Keratinocyte (primary cell): ENCODE measurements at regions not wholly inside any gene's neighbourhood (a gene's known extent, or its start where the extent isn't known, plus 50 kb on each side); places are given as distances from the start of the nearest gene placed in this dataset.
A peak's percentile ranks its signal among the peaks of the same experiment; 100 is the strongest.

Source experiments
- DNase-seq: peaks from one replicate; pipeline ENCODE4 v3.0.0-alpha.2; 2011; ENCODE audit warnings: low read depth, missing footprints, low spot score
- FAIRE-seq: peaks from 2 replicates; lab custom pipeline; 2011; peaks lifted over from hg19 to GRCh38; lab: Jason Lieb, UNC
- H2AFZ ChIP-seq: 2 replicates; pipeline ENCODE4 v1.6.0; 2012; ENCODE audit warnings: low read length, control low read depth, inconsistent platforms; ENCODE audit not compliant: control insufficient read depth
- H3K27ac ChIP-seq: 2 replicates; pipeline ENCODE4 v1.5.1; 2011; ENCODE audit warnings: low read length; ENCODE audit not compliant: control insufficient read depth, insufficient read depth
- H3K27me3 ChIP-seq: 3 replicates; pipeline ENCODE4 v1.6.0; 2011; ENCODE audit warnings: low read length; ENCODE audit not compliant: control insufficient read depth, insufficient read depth; ENCODE audit errors: extremely low read depth
- H3K36me3 ChIP-seq, 2 experiments: 2 replicates in 1 of 2; 3 replicates in 1 of 2; pipeline ENCODE4 v1.5.1; 2011; ENCODE audit warnings: low read length in 2 of 2, mild to moderate bottlenecking in 1 of 2; ENCODE audit not compliant: control insufficient read depth in 2 of 2, insufficient read depth in 2 of 2; ENCODE audit errors: extremely low read depth in 1 of 2
- H3K4me1 ChIP-seq: 3 replicates; pipeline ENCODE4 v1.5.1; 2011; ENCODE audit warnings: low read length; ENCODE audit not compliant: control insufficient read depth, insufficient read depth; ENCODE audit errors: extremely low read depth
- H3K4me2 ChIP-seq: 3 replicates; pipeline ENCODE4 v1.6.0; 2011; ENCODE audit warnings: low read depth, low read length; ENCODE audit not compliant: control insufficient read depth, insufficient read depth; ENCODE audit errors: extremely low read depth
- H3K4me3 ChIP-seq, 3 experiments: fragments of 200-600 bp in 1 of 3; sonication (generic) in 1 of 3; 2 replicates in 2 of 3; 3 replicates in 1 of 3; pipeline ENCODE4 v1.5.1; 2011 to 2016; ENCODE audit warnings: low read length in 3 of 3, mild to moderate bottlenecking in 3 of 3, control low read depth in 2 of 3, inconsistent platforms in 1 of 3, low read depth in 1 of 3, mixed read lengths in 1 of 3, mixed run types in 1 of 3, moderate library complexity in 1 of 3; ENCODE audit not compliant: control insufficient read depth in 2 of 3, insufficient read depth in 2 of 3; ENCODE audit errors: extremely low read depth in 1 of 3
- H3K79me2 ChIP-seq: 2 replicates; pipeline ENCODE4 v1.6.0; 2012; ENCODE audit warnings: low read length; ENCODE audit not compliant: control insufficient read depth, insufficient read depth
- H3K9ac ChIP-seq: 3 replicates; pipeline ENCODE4 v1.6.0; 2011; ENCODE audit warnings: low read length; ENCODE audit not compliant: control insufficient read depth, insufficient read depth; ENCODE audit errors: extremely low read depth
- H3K9me1 ChIP-seq: 3 replicates; pipeline ENCODE4 v1.6.0; 2011; ENCODE audit warnings: low read length; ENCODE audit not compliant: control insufficient read depth, insufficient read depth; ENCODE audit errors: extremely low read depth
- H3K9me3 ChIP-seq: 2 replicates; pipeline ENCODE4 v1.5.1; 2012; ENCODE audit warnings: low read depth, low read length; ENCODE audit not compliant: control insufficient read depth
- H4K20me1 ChIP-seq: 3 replicates; pipeline ENCODE4 v1.6.0; 2011; ENCODE audit warnings: low read length; ENCODE audit not compliant: control insufficient read depth, insufficient read depth; ENCODE audit errors: extremely low read depth
- CTCF ChIP-seq, 3 experiments: IDR thresholded peaks in 1 of 3; conservative IDR thresholded peaks in 1 of 3; optimal IDR thresholded peaks in 1 of 3; 2 replicates in 2 of 3; 3 replicates in 1 of 3; pipeline versions ENCODE3 to v1.5.1; 2011; ENCODE audit warnings: low read length in 3 of 3, mild to moderate bottlenecking in 3 of 3, moderate library complexity in 2 of 3, control low read depth in 1 of 3, inconsistent platforms in 1 of 3; ENCODE audit not compliant: insufficient read depth in 2 of 3; ENCODE audit errors: extremely low read depth in 1 of 3
- EZH2 ChIP-seq: IDR thresholded peaks from one replicate; pipeline ENCODE4 v1.6.1; 2012; ENCODE audit warnings: inconsistent platforms, mild to moderate bottlenecking, low read length, moderate library complexity
- dilution Hi-C: fragments of 300-500 bp; cut with MboI; formaldehyde crosslinking; loops from one replicate; pipeline ENCODE4 v1.7.0; 2020; ENCODE audit warnings: low sequenced_read_pairs; ENCODE audit not compliant: extremely low pct_ligation_motif_present

- Histone ChIP-seq H3K27me3 (no peaks in the 10 kb centered on the region), H3K4me2 (no peak overlapping the region), H3K9me1 (no peaks in the 10 kb centered on the region), H3K9ac (no peak overlapping the region), H3K27ac (no peak overlapping the region), H3K9me3 (no peaks in the 10 kb centered on the region), H3K79me2 (no peaks in the 10 kb centered on the region), H2AFZ (no peak overlapping the region), H3K36me3 (no peaks in the 10 kb centered on the region), H3K4me1 (peaks cover 7% of the 10 kb centered on the region), H3K4me3 (no peak overlapping the region), H4K20me1 (no peaks in the 10 kb centered on the region)
- DNase-seq, result no peak
- no peak for FAIRE-seq
- no peak for TF ChIP-seq EZH2
- no peak for TF ChIP-seq CTCF (optimal IDR thresholded peaks at IDR 0.05 in 1 of 3, IDR thresholded peaks at IDR 0.05 in 1 of 3, conservative IDR thresholded peaks at IDR 0.05 in 1 of 3; ENCODE audit: extremely low read depth in 1 of 3, insufficient read depth in 2 of 3, low read length in 3 of 3)
- dilution Hi-C loops, result no loop called here
Measured at GRCh38 chr18:67268530-67268929, 248.0 kb downstream of the DSEL start.

- no peak for FAIRE-seq
- TF ChIP-seq CTCF (optimal IDR thresholded peaks at IDR 0.05 in 1 of 3, IDR thresholded peaks at IDR 0.05 in 1 of 3, conservative IDR thresholded peaks at IDR 0.05 in 1 of 3; ENCODE audit: extremely low read depth in 1 of 3, insufficient read depth in 2 of 3, low read length in 3 of 3) (no peak), EZH2 (no peak)
- peak overlapping the region; percentile 27 for H3K4me2 ChIP-seq
- H3K27me3 ChIP-seq, result no peaks in the 10 kb centered on the region
- no peak overlapping the region for H3K9ac ChIP-seq
- no peak for DNase-seq
- H3K4me3 ChIP-seq, result peak overlapping the region in 1 of 3 experiments; percentile 44
- no peaks in the 10 kb centered on the region for H3K36me3 ChIP-seq
- H3K27ac ChIP-seq, result peak overlapping the region; percentile 75
- H4K20me1 ChIP-seq, result no peaks in the 10 kb centered on the region
- H3K9me1 ChIP-seq, result no peaks in the 10 kb centered on the region
- peak overlapping the region; percentile 66 for H2AFZ ChIP-seq
- H3K4me1 ChIP-seq, result peaks cover 7% of the 10 kb centered on the region
- H3K79me2 ChIP-seq, result no peaks in the 10 kb centered on the region
- no peaks in the 10 kb centered on the region for H3K9me3 ChIP-seq
- dilution Hi-C loops, result no loop called here
Measured at GRCh38 chr18:67266246-67267237, 250.0 kb downstream of the DSEL start.
